Erythroblast (primary cell): ENCODE measurements at regions not wholly inside any gene's neighbourhood (a gene's known extent, or its start where the extent isn't known, plus 50 kb on each side); places are given as distances from the start of the nearest gene placed in this dataset.

Experiments used
- GATA1 ChIP-seq: IDR thresholded peaks from 2 replicates; pipeline ENCODE4 v1.6.1; 2011; ENCODE audit warnings: low read depth, mild to moderate bottlenecking, control low read depth, low read length, moderate library complexity
- POLR2A ChIP-seq: IDR thresholded peaks from 2 replicates; pipeline ENCODE4 v1.6.1; 2011; ENCODE audit warnings: mild to moderate bottlenecking, low read length

DNA sequence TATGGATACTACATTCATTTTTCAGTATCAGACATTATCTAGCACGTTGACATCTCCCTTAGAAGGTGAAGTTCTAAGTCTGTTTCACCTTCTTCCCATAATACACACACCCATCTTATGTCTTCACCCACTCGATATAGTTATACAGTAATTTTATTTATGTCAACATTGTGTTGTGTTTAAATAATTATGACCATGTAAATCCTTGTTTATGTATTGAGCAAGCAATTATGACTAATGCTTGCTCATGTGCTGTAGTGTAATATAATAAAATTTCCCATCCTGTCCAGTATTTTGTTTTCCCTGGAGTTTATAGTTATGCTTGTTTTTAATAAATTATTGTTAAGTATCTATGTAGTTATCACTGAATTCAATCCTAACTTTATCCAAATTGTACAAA is 163.2 kb downstream of the MTX2 start:
- TF ChIP-seq POLR2A (no peak), GATA1 (no peak)
